GM18861 (cell line): ENCODE measurements at regions not wholly inside any gene's neighbourhood (a gene's known extent, or its start where the extent isn't known, plus 50 kb on each side); places are given as distances from the start of the nearest gene placed in this dataset.
A peak's percentile ranks its signal among the peaks of the same experiment; 100 is the strongest.

ENCODE experiments used
- ATAC-seq: cut with Tn5 transposase; IDR thresholded peaks from one replicate; pipeline ENCODE4 v1.9.1; 2021; ENCODE audit not compliant: unreplicated experiment

DNA sequence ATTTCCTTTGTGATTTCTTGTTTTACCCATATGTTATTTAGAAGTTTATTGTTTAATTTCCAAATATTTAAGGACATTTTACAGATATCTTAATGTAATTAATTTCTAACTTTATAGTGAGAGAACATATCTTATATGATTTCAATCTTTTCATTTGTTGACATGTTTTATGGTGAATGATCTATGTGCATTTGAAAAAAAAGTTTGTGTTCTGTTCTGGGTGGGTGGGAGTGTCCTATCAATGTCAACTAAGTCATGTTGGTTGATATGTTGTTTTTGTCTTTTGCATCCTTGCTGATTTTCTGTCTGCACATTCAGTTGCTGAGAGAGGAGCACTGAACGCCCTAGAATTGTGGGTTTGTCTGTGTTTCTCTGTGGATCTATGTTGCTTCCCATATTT lies 50.3 kb upstream of the CBFA2T3 start:
- no peak for ATAC-seq

GRCh38 chr16:89031715-89032659 lies 55.0 kb upstream of the CBFA2T3 start:
- ATAC-seq: peak; percentile 75

DNA sequence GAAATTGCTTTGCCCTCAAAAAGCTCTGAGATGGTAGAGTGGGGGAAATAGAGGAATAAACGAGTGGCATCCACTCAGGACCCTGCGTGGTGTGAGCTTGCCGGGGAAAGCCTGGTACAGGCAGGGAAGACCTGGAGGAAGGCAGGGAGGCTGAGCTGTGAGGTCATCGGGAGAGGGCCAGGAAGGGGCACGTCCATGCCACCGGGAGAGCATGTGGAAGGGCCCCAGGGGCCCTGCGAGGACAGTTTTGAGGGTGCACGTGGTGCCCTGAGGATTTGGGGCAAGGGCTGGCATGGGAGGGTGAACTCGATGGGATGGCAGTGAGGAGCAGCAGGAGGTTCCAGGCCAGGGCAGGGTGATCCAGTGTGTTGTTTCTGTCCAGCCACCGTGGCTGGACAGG lies 56.3 kb upstream of the CBFA2T3 start:
- ATAC-seq: no peak

GRCh38 chr16:89033796-89034572 lies 57.0 kb upstream of the CBFA2T3 start:
- no peak for ATAC-seq

DNA sequence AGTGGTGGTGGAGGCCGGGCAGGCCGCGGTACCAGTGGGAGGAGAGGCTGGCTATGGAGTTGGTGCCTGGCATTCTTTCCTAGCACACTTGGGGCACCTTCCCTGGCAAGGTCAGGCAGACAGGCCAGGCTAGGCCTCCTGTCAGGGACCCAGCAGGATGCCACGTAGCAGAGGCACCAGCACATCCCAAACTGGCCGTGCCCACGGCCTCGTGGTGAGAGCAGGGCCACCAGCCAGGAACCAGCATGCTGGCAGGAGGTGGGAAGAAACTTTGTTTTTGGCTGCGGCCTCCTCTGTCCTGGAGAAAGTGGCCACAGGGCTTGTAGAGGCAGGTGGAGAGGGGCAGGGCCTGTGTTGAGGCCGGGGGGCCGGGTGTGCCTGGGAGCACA lies 57.6 kb upstream of the CBFA2T3 start:
- no peak for ATAC-seq

- no peak for ATAC-seq
These were observed 58.1 kb upstream of the CBFA2T3 start for GRCh38 chr16:89034971-89035668.

DNA sequence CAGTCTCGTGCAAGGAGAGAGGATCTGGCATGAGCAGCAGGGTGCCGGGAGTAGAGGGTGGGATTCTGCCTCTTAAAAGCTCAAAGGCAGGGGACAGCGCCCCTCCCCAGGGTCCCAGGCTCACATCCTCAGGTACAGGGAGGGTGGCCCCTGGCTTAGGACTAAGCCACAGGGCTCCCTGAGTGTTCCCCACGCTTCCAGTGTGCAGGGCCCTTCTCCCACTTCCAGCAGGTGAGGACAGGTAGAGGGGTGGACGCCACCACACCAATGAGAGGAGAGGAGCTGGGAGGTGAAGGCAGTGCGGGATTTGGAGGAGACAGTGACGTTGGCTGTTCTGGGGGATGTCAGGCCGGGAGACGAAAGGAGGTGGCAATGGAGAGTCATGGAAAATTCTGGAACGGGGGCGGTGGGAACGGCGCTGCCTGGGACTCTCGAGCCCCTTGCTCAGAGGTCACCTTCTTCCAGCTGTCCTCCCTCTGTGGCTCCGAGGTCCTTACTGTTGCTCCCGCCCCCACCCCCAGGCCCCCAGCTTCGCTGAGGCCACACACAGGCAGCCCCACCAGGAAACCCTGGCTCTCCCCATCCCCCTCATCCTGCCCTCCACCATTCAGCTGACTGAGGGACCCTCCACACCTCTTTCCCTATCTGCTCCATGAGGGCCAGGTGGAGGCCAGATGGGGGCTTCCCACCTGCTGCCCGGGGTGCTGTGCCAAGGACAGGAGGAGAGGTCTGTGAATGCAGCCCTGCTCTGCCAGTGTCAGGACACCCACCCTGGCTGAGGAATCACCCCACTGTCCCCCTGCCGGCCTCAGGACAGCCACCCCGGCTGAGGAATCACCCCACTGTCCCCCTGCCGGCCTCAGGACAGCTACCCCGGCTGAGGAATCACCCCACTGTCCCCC lies 57.7 kb upstream of the ACSF3 start:
- no peak for ATAC-seq

GRCh38 chr16:89036776-89037175 lies 56.9 kb upstream of the ACSF3 start:
- ATAC-seq: no peak

- no peak for ATAC-seq
These were observed 56.1 kb upstream of the ACSF3 start for GRCh38 chr16:89037261-89038152.

DNA sequence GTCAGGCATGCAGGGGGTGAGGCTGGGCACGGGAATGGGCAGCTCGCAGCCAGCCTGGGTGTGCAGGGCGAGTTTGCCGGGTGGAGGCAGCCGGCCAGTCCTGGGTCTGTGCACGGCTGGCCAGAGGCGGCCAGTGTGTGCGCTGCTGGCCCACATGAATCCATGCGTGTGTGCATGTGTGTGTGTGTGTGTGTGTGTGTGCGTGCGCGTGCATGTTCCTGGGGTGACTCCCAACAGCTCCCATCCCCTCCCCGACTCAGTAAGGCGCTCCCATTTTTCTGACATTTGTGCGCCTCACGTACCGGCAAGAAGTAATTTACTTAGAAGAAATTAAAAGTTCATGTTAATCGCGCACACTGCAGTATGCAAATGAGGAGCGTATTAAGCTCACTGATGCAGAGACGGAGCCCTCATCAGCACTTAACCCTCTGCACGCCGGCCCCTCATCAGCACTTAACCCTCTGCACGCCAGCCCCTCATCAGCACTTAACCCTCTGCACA lies 55.4 kb upstream of the ACSF3 start:
- no peak for ATAC-seq

DNA sequence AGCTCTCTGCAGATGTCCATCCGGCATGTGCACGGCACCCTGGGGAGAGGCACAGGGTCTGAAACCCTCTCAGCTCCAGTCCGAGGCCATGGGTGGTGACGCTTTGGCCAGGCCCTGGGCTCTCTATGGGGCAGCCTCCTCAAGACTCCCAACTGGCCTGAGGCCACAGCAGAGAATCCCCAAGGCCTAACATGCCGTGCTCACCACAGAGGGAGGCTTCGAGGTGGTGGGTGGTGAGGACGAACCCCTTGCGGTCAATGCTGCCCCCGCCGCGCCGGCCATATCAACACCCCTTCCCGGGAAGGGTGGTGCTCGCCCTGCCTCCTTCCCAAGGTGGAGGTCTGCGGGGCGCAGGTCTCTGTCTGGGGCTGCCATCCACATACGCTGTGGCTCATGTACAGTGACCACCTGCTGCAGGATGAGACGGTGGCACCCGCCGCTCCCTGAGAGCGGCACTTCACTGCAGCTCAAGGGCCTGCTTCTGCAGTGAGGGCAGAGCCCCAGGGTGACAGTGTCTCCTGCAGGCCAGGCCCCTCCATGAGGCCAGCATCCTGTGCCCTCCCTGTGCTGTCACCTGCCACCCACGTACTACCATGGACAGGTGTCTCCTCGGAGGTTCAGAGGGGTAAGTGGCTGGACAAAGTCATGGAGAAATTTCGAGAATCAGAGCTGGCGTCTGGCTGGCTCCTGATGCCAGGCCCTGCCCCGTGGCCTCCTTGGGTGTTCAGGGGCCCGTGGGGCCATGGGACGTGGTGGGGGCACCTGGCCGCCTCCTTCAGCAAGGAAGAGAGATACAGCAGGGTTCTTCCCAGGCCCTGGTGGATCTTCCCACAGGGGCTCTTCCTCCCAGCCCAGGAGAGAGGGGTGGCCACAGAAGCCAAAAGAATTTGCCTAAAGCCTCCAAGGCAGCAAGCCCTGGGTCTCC lies 54.6 kb upstream of the ACSF3 start:
- ATAC-seq: no peak

- ATAC-seq: no peak
These were observed 53.9 kb upstream of the ACSF3 start for GRCh38 chr16:89039756-89040155.

DNA sequence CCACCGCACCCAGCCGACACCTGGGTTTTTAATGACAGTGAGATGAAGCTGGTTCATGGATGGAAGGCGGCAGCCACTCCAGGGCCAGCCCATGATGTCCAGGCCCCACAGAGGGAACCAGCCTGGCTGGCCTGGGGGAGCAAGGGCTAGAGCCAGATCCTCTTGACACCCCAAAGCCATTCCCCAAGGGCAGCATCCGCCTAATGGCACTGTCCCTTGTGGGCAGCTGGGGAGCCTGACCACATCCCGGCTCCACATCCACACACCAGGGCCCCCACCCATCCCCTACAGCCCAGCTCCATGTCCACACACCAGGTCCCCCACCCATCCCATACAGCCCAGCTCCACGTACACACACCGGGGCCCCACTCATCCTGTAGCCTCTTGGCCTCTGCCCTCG lies 53.3 kb upstream of the ACSF3 start:
- no peak for ATAC-seq

GRCh38 chr16:89040861-89041570 lies 52.6 kb upstream of the ACSF3 start:
- ATAC-seq: no peak

DNA sequence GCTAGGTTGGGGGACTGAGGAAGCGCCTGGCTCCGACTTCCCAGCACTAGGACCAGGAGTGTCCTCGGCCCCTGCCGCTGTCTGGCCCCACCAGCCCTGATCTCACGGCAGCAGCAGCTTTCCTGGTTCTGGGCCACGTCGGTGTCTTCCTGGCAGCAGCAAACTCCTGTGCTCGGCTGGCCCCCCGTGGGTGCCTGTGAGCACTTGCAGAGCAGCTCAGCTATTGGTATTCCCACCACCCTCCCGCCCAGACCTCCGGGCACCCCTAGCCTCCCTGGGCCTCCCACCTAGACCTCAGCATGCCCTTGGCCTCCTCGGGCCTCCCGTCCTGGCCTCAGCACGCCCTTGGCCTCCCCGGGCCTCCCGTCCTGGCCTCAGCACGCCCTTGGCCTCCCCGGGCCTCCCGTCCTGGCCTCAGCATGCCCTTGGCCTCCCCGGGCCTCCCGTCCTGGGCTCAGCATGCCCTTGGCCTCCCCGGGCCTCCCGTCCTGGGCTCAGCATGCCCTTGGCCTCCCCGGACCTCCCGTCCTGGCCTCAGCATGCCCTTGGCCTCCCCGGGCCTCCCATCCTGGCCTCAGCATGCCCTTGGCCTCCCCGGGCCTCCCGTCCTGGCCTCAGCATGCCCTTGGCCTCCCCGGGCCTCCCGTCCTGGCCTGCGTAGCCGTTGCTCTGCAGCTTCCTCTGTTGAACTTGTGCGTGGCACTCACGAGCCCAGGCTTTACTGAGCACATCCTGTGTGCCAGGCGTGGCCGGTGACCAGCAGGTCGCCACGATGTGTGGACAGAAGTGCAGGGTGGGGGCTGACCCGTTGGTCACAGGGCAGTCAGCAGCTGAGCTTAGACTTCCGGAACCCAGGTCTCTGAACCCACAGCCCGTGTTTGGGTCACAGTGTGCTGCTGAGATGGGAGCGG lies 51.8 kb upstream of the ACSF3 start:
- ATAC-seq: no peak

DNA sequence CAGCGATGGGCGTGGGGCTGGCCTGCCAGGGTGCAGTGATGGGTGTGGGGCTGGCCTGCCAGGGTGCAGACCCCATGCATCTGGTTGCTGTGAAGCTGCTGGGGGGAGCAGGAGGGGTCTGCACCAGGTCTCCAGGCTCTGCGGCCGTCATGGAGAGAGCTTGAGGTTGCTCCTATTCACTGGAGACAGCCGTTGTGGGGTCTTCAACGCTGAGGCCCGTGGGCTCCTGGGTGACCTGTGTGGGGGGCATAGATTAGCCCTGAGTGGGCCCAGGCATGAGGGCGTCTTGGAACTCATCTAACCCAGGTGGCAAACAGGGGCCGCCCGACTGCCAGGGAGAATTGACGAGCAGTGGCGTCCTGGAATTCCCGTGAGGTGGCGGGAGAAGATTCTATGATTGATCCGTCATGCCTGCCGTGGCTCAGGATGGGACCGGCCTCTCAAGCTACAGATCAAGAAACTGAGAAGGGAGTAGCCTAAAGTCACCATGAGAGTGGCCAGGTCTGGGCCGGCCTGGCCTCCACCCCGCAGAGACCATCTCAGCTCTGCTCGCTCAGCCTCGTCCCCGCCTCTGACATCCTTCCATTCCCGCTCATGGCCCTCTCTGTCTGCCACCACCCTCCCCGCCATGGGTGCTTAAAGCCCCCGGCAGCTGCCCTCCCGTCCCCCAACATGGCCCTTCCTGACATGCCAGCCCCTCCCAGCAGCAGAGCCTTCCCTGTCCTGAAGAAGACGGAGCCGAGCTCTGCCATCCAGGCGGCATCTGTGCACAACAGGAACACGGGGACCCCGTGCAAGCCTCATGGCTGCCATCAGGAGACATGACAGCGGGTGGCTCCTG lies 50.7 kb upstream of the ACSF3 start:
- no peak for ATAC-seq
